HG03039 (cell line): ENCODE measurements at regions not wholly inside any gene's neighbourhood (a gene's known extent, or its start where the extent isn't known, plus 50 kb on each side); places are given as distances from the start of the nearest gene placed in this dataset.

Experiments
- ATAC-seq: cut with Tn5 transposase; IDR thresholded peaks from one replicate; pipeline ENCODE4 v1.9.1; 2021; ENCODE audit warnings: mild to moderate bottlenecking, moderate library complexity; ENCODE audit not compliant: unreplicated experiment

- ATAC-seq: no peak
These were observed 207.4 kb upstream of the CDH13 start for GRCh38 chr16:82419332-82419731.

DNA sequence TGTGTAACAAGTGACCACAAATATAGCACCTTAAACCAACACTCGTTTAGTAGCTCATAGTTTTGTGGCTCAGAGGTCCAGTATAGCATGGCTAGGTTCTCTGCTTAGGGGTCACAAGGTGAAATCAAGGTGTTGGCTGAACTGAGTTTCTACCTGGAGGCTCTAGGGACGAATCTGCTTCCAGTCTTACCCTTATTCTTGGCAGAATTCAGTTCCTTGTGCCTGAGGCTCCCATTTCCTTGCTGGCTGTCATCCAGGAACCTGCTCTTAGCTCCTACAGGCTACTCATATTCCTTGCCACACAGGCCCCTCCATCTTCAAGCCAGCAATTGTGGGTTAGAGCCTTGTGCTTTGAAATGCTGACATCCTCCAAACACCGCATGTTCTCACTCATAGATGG, 212.3 kb upstream of the CDH13 start:
- no peak for ATAC-seq

- no peak for ATAC-seq
These were observed 214.0 kb upstream of the CDH13 start for GRCh38 chr16:82412770-82413169.

DNA sequence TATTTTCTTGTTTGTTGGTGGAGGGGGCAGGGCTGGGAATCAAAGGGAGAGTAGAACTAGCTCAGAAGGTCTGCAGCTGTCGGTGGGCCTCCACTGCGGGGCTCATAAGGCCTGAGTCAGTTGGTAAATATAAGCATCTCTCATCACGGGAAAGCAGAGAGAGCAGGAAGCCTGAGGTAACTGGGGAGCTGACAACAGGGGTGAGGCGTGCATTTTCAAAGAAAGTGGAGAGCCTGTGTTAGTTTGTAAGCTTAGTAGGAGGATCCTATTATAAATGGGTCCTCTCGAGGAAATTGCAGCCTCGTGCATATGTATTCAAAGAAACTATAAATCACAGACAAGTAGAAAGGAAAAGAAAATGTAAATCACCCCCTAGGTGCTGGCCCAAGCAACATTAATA, 221.0 kb upstream of the CDH13 start:
- ATAC-seq: no peak

GRCh38 chr16:82404586-82405315, 222.0 kb upstream of the CDH13 start:
- no peak for ATAC-seq

DNA sequence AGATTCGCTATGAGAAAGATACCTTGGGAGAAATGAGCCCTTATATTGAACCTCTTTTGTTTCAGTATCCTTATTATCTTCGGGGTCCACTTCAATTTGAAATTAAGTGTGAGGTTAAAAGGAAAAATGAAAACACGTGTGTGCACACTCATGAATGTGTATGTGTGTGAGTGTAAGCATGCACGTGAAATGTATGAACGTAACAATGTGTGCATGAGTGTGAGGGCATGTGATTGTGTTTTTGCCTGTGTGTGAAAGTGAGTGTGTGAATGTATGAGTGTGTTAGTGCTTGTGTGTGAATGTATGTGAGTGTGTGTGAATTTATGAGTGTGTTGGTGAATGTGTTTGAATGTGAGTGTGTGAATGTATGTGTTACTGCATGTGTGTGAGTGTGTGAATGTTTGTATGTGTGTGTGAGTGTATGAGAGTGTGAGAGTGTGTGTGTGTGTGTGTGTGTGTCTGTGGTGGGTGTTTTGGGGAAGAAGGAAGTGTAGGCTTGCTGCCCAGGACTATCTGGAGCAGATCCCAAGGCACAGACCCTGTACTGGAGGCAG, 224.0 kb upstream of the CDH13 start:
- ATAC-seq: no peak

GRCh38 chr16:82400046-82400445, 226.7 kb upstream of the CDH13 start:
- no peak for ATAC-seq

DNA sequence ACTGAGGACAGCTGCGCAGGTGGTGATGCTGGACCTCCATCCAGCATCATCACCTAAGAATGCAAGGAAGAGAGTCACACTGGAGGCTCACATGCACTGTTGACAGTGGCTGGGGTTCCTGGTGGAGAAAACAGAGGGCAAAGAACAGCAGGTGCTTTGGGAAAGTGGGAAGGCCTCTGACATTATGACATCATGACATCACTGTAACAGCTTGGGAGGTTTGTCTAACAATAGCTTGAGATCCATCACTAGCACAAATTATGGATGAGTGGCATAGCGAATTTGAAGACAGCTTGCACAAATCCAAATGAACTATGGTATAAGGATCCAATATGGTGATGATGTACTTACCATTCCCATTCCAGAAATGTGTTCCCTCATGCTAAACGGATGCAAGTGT, 226.5 kb upstream of the MPHOSPH6 start:
- no peak for ATAC-seq

DNA sequence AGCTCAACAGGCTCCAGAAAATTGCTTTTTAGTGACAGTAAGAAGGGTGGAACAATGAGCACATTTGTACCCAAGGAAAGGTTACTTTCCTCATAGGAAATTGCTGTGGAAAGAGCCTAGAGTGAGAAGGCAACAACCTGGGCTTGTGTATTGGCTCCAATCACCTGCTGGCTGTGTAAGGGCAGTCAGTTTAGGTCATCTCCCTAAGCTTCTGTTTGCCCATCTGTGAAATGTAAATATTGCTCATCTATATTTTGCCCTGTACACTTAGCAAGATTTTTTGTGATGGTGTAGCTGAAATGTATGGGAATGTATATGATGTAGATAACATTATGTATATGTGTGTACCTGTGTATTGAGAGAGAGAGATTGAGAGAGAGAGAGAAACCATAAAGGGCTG, 225.2 kb upstream of the MPHOSPH6 start:
- no peak for ATAC-seq

- ATAC-seq: no peak
These were observed 221.7 kb upstream of the MPHOSPH6 start for GRCh38 chr16:82391690-82392089.

GRCh38 chr16:82389956-82390650, 220.1 kb upstream of the MPHOSPH6 start:
- no peak for ATAC-seq

DNA sequence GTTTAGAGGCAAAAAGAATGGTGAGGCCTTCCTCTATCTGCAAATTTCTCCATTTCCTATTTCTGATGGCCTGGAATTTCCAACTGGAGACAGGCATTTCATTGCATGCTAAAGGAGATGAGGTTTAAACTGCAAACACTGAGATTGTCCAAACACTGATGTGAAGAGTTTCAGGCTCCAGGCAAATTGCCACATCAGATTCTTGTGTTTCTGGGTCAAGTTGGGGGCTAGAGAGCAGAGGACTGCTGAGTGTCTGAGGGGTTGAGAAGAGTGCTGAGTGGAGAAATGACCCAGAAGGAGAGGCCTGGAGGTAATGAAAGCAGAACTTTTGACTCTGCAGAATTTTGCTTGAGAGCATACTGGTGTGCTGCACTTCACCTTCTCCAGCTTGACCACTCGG, 216.7 kb upstream of the MPHOSPH6 start:
- no peak for ATAC-seq

- ATAC-seq: no peak
These were observed 214.9 kb upstream of the MPHOSPH6 start for GRCh38 chr16:82384949-82385348.

- ATAC-seq: no peak
These were observed 214.0 kb upstream of the MPHOSPH6 start for GRCh38 chr16:82384017-82384416.

GRCh38 chr16:82382521-82382920, 212.5 kb upstream of the MPHOSPH6 start:
- ATAC-seq: no peak

DNA sequence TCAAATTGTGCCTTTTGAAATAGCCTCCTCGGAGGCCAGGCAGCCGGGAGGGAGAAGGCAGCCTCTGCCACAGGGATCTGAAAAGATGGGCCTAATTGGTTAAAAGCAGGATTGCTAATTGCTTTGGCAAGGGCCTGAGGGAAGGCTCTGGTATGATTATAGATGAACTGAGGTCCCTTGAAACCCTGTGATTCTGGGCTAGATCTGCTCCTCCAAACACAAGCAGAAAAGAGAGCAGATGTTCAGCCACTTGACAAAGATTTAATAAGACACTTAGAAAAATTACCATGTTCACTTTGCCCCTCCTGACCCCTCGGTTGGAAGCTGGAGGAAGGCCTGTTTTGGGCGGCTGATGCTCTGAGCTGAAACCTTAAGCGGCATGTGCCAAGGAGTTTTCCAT, 209.5 kb upstream of the MPHOSPH6 start:
- no peak for ATAC-seq

- ATAC-seq: no peak
These were observed 204.0 kb upstream of the MPHOSPH6 start for GRCh38 chr16:82373976-82374375.

- ATAC-seq: no peak
These were observed 200.3 kb upstream of the MPHOSPH6 start for GRCh38 chr16:82370282-82370681.

- ATAC-seq: no peak
These were observed 198.0 kb upstream of the MPHOSPH6 start for GRCh38 chr16:82368041-82368440.

DNA sequence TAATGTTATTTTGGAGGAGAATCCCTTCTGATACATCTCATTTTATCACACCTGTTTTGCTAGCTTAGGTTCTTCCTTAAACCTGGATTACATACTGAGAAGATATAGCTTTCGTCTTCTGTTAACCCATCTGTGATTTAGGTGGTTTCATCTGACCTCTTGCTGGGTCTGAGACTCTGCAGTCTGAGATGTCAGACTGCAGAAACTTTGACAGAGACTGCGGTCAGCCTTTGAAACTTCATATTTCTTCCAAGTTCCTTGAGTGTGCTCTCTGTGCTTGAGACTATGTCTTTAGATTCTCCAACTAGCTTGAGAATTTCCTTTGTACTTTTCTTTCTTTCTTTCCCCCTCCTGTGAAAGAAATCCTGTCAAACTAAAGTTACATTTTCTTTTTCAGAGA, 196.4 kb upstream of the MPHOSPH6 start:
- no peak for ATAC-seq

- no peak for ATAC-seq
These were observed 194.7 kb upstream of the MPHOSPH6 start for GRCh38 chr16:82364690-82365089.
